ENCODE measurements at regions not wholly inside any gene's neighbourhood (a gene's known extent, or its start where the extent isn't known, plus 50 kb on each side); places are given as distances from the start of the nearest gene placed in this dataset.
"Not testable (repeated sequence)": the region's sequence is repeated elsewhere in the genome, so short reads cannot be mapped to it uniquely, and the experiment has no call there.

DNA sequence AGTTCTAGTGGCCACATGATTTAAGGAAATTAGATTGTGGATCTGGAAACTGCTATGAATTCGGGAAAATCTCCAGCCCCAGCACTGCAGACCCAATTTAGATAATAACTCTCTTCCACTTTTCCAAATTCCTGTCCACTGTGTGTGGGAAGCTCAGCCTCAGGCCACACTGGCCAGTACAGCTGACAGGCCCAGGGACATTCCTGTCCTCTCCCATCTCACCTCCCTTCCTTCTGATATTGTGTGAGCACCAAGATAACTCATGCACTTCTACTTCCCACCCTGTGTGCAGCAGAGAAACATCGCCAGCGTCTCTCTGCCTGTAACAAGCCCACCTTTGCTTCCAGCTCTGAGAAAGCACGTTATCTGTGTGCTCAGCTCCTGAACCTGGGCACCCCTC, 145.1 kb upstream of the RREB1 start:
- Mint-ChIP-seq H3K9me3 (peaks cover 2 to 4% (median 4%) of the 10 kb centered on the region in 3 donors), H3K4me1 (no peaks in the 10 kb centered on the region), H3K27me3 (peaks cover 0 to 4% of the 10 kb centered on the region in 2 donors), H3K27ac (no peak overlapping the region), H3K4me3 (no peak overlapping the region), H3K36me3 (peaks cover 3% of the 10 kb centered on the region)
- peaks cover 0 to 3% of the 10 kb centered on the region in 2 experiments for H3K27me3 ChIP-seq (replicated peaks in 1 of 2; ENCODE audit: control insufficient read depth in 2 of 2, extremely low read depth in 1 of 2, insufficient read depth in 2 of 2, low read length in 1 of 2)
- DNase-seq (no peak), ATAC-seq (replicated peaks in 1 of 4) (no peak)
- ChIA-PET POLR2A (no interaction called here), CTCF (no interaction called here)
- WGBS (ENCODE audit: insufficient coverage) = 94% methylated on average over 3 of the region's 4 CpGs
- no peak overlapping the region for H3K27ac ChIP-seq (ENCODE audit: low read length)
- no peaks in the 10 kb centered on the region for H3K4me1 ChIP-seq (ENCODE audit: control insufficient read depth in 1 of 2, extremely low read depth in 1 of 2, insufficient read depth in 2 of 2, low read length in 2 of 2)
- no peaks in the 10 kb centered on the region for H3K36me3 ChIP-seq (ENCODE audit: control insufficient read depth in 2 of 2, extremely low read depth in 1 of 2, insufficient read depth in 1 of 2, low read length in 1 of 2)
- H3K9me3 ChIP-seq = no peaks in the 10 kb centered on the region
- H3K4me3 ChIP-seq (ENCODE audit: control insufficient read depth in 1 of 2, extremely low read depth in 1 of 2, low read length in 1 of 2) = no peak overlapping the region

DNA sequence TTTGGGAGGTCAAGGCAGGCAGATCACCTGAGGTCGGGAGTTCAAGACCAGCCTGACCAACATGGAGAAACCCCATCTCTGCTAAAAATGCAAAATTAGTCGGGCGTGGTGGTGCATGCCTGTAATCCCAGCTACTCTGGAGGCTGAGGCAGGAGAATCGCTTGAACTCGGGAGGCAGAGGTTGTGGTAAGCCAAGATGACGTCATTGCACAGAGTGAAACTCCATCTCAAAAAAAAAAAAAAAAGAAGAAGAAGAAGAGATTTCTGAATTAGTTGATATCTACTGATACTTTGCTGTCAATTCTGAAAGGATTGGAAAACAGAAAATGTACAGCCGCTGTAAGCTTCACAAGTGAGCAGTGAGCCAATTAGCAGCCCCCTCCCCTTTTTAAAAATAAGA, 144.4 kb upstream of the RREB1 start:
- H3K9me3 ChIP-seq; H3K27me3 ChIP-seq (replicated peaks in 1 of 2; ENCODE audit: control insufficient read depth in 2 of 2, extremely low read depth in 1 of 2, insufficient read depth in 2 of 2, low read length in 1 of 2); H3K4me3 Mint-ChIP-seq; H3K4me3 ChIP-seq (ENCODE audit: control insufficient read depth in 1 of 2, extremely low read depth in 1 of 2, low read length in 1 of 2); H3K27ac Mint-ChIP-seq; H3K9me3 Mint-ChIP-seq; H3K36me3 ChIP-seq (ENCODE audit: control insufficient read depth in 2 of 2, extremely low read depth in 1 of 2, insufficient read depth in 1 of 2, low read length in 1 of 2); H3K4me1 Mint-ChIP-seq; H3K27ac ChIP-seq (ENCODE audit: low read length); H3K4me1 ChIP-seq (ENCODE audit: control insufficient read depth in 1 of 2, extremely low read depth in 1 of 2, insufficient read depth in 2 of 2, low read length in 2 of 2); H3K27me3 Mint-ChIP-seq; H3K36me3 Mint-ChIP-seq; DNase-seq; POLR2A ChIA-PET; ATAC-seq (replicated peaks in 1 of 4): not testable (repeated sequence)
- no CpG with 5 or more reads among the region's 7 CpGs for WGBS (ENCODE audit: insufficient coverage)
- CTCF ChIA-PET = interaction anchor here in 1 of 2 donors (0.7 kb wide), 1 partner anchor 8 kb away, joined by 6 read pairs; no protein-coding TSS in a partner anchor

DNA sequence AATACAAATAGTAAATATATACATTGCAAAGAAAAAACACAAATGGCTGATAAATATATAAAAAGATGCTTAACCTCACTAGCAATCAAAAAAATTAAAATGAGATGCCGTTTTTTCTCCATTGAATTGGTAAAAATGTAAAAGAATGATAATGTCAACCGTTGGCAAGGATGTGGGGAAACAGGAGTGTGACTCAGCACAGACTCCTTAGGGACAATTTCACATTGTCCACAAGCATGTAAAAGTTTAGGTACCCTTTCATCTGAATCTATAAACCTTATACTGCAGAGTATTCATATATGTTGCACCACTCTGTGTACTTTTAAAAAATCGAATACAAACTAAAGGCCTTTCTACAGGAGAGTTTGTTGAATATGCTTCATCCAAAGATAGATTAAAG, 143.1 kb upstream of the RREB1 start:
- ATAC-seq (replicated peaks in 1 of 4) = no peak
- ChIA-PET POLR2A (interaction anchor here in 1 of 2 donors (0.7 kb wide), 1 partner anchor 209 kb away, joined by 4 read pairs; no protein-coding TSS in a partner anchor), CTCF (no interaction called here)
- Mint-ChIP-seq H3K27ac (no peak overlapping the region), H3K4me3 (no peak overlapping the region), H3K4me1 (no peaks in the 10 kb centered on the region), H3K9me3 (peaks cover 2 to 4% (median 4%) of the 10 kb centered on the region in 3 donors), H3K36me3 (peaks cover 3% of the 10 kb centered on the region), H3K27me3 (peaks cover 0 to 4% of the 10 kb centered on the region in 2 donors)
- no peaks in the 10 kb centered on the region for H3K4me1 ChIP-seq (ENCODE audit: control insufficient read depth in 1 of 2, extremely low read depth in 1 of 2, insufficient read depth in 2 of 2, low read length in 2 of 2)
- DNase-seq = no peak
- no peaks in the 10 kb centered on the region for H3K36me3 ChIP-seq (ENCODE audit: control insufficient read depth in 2 of 2, extremely low read depth in 1 of 2, insufficient read depth in 1 of 2, low read length in 1 of 2)
- no peaks in the 10 kb centered on the region for H3K9me3 ChIP-seq
- H3K27ac ChIP-seq (ENCODE audit: low read length) = no peak overlapping the region
- peaks cover 0 to 4% of the 10 kb centered on the region in 2 experiments for H3K27me3 ChIP-seq (replicated peaks in 1 of 2; ENCODE audit: control insufficient read depth in 2 of 2, extremely low read depth in 1 of 2, insufficient read depth in 2 of 2, low read length in 1 of 2)
- no peak overlapping the region for H3K4me3 ChIP-seq (ENCODE audit: control insufficient read depth in 1 of 2, extremely low read depth in 1 of 2, low read length in 1 of 2)
- WGBS (ENCODE audit: insufficient coverage) = no CpG with 5 or more reads among the region's 3 CpGs

DNA sequence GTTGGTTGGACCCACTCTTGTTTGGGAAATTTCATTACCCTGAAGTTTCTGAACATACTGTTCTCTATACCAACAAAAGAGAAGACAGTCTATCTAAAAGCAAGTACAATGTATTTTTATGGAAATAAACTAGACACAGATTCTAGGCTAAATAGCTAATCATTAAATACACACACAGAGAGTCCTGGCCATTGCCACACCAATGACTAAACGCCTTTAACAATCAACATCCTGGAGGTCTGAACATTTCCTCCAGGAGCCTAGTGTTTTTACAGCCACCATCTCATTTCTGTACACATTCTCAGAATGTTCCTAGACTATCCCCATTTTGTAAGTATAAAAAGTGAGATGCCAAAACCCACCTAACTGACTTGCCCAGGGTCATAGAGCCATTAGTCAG, 141.6 kb upstream of the RREB1 start:
- POLR2A ChIA-PET = no interaction called here
- H3K4me3 ChIP-seq (ENCODE audit: control insufficient read depth in 1 of 2, extremely low read depth in 1 of 2, low read length in 1 of 2) = no peak overlapping the region
- no peak for ATAC-seq (replicated peaks in 1 of 4)
- no peaks in the 10 kb centered on the region for H3K4me1 ChIP-seq (ENCODE audit: control insufficient read depth in 1 of 2, extremely low read depth in 1 of 2, insufficient read depth in 2 of 2, low read length in 2 of 2)
- CTCF ChIA-PET = no interaction called here
- H3K36me3 Mint-ChIP-seq = no peaks in the 10 kb centered on the region
- H3K27ac ChIP-seq (ENCODE audit: low read length) = no peak overlapping the region
- no peaks in the 10 kb centered on the region for H3K9me3 Mint-ChIP-seq
- H3K27ac Mint-ChIP-seq = no peak overlapping the region
- H3K27me3 ChIP-seq (replicated peaks in 1 of 2; ENCODE audit: control insufficient read depth in 2 of 2, extremely low read depth in 1 of 2, insufficient read depth in 2 of 2, low read length in 1 of 2) = peaks cover 0 to 11% of the 10 kb centered on the region in 2 experiments
- H3K4me3 Mint-ChIP-seq = no peak overlapping the region
- no peaks in the 10 kb centered on the region for H3K9me3 ChIP-seq
- DNase-seq = no peak
- H3K4me1 Mint-ChIP-seq = no peaks in the 10 kb centered on the region
- H3K36me3 ChIP-seq (ENCODE audit: control insufficient read depth in 2 of 2, extremely low read depth in 1 of 2, insufficient read depth in 1 of 2, low read length in 1 of 2) = no peaks in the 10 kb centered on the region
- peaks cover 0 to 4% of the 10 kb centered on the region in 2 donors for H3K27me3 Mint-ChIP-seq
- WGBS (ENCODE audit: insufficient coverage) = 100% methylated on average over 1 of the region's 1 CpG

DNA sequence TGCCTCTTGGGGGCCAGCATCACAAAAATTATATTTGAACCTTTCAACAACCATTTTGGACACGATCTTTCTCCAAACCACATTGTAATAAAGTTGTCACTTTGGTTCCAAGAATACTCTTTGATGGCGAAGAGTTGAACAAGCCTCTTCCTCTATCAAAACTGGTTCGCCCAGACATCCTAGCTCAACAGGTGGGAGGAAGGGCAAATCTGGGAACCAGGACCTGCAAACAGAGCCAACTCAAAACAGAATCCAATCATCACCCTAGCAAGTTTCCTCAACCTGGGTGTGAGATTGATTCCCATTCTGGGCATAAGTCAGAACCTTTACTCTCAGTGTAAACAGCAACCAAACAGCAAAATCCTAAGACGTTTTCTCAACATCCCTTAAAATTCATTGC, 141.2 kb upstream of the RREB1 start:
- Mint-ChIP-seq H3K27ac (no peak overlapping the region), H3K4me1 (no peaks in the 10 kb centered on the region), H3K36me3 (no peaks in the 10 kb centered on the region), H3K9me3 (no peaks in the 10 kb centered on the region), H3K4me3 (no peak overlapping the region), H3K27me3 (peaks cover 0 to 4% of the 10 kb centered on the region in 2 donors)
- CTCF ChIA-PET = no interaction called here
- Histone ChIP-seq H3K9me3 (no peaks in the 10 kb centered on the region), H3K27ac (ENCODE audit: low read length) (no peak overlapping the region), H3K36me3 (ENCODE audit: control insufficient read depth in 2 of 2, extremely low read depth in 1 of 2, insufficient read depth in 1 of 2, low read length in 1 of 2) (no peaks in the 10 kb centered on the region), H3K4me1 (ENCODE audit: control insufficient read depth in 1 of 2, extremely low read depth in 1 of 2, insufficient read depth in 2 of 2, low read length in 2 of 2) (no peaks in the 10 kb centered on the region), H3K27me3 (replicated peaks in 1 of 2; ENCODE audit: control insufficient read depth in 2 of 2, extremely low read depth in 1 of 2, insufficient read depth in 2 of 2, low read length in 1 of 2) (peaks cover 0 to 9% of the 10 kb centered on the region in 2 experiments), H3K4me3 (ENCODE audit: control insufficient read depth in 1 of 2, extremely low read depth in 1 of 2, low read length in 1 of 2) (no peak overlapping the region)
- ATAC-seq (replicated peaks in 1 of 4) (no peak), DNase-seq (no peak)
- 73% methylated on average over 2 of the region's 4 CpGs for WGBS (ENCODE audit: insufficient coverage)
- POLR2A ChIA-PET = no interaction called here

DNA sequence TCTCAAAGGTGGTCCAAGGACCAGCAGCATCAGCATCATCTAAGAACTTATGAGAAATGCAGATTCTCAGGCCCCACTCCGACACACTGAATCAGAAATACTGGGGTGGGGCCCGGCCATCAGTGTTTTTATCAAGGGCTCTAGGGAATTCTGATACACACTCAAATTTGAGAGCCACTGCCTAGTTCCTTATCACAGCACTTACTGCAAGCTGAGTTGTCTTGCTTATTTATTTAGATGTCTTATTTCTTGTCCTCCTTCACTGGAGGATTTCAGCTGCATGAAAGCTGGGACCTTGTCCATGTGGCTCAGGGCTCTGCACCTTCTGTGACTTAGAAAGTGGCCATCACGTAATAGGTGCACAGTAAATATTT, 139.4 kb upstream of the RREB1 start:
- no peak for DNase-seq
- Histone ChIP-seq H3K9me3 (no peaks in the 10 kb centered on the region), H3K27ac (ENCODE audit: low read length) (no peak overlapping the region), H3K36me3 (ENCODE audit: control insufficient read depth in 2 of 2, extremely low read depth in 1 of 2, insufficient read depth in 1 of 2, low read length in 1 of 2) (no peaks in the 10 kb centered on the region), H3K27me3 (replicated peaks in 1 of 2; ENCODE audit: control insufficient read depth in 2 of 2, extremely low read depth in 1 of 2, insufficient read depth in 2 of 2, low read length in 1 of 2) (peaks cover 0 to 8% of the 10 kb centered on the region in 2 experiments), H3K4me3 (ENCODE audit: control insufficient read depth in 1 of 2, extremely low read depth in 1 of 2, low read length in 1 of 2) (no peak overlapping the region), H3K4me1 (ENCODE audit: control insufficient read depth in 1 of 2, extremely low read depth in 1 of 2, insufficient read depth in 2 of 2, low read length in 2 of 2) (no peaks in the 10 kb centered on the region)
- CTCF ChIA-PET = no interaction called here
- ATAC-seq (replicated peaks in 1 of 4) = no peak
- no peak overlapping the region for H3K4me3 Mint-ChIP-seq
- WGBS (ENCODE audit: insufficient coverage) = 100% methylated on average over 3 of the region's 3 CpGs
- no peaks in the 10 kb centered on the region for H3K4me1 Mint-ChIP-seq
- no peaks in the 10 kb centered on the region for H3K9me3 Mint-ChIP-seq
- H3K27me3 Mint-ChIP-seq = no peaks in the 10 kb centered on the region
- no peak overlapping the region for H3K27ac Mint-ChIP-seq
- H3K36me3 Mint-ChIP-seq = no peaks in the 10 kb centered on the region
- POLR2A ChIA-PET = no interaction called here
